WERI-Rb-1 (cell line): ENCODE measurements at regions not wholly inside any gene's neighbourhood (a gene's known extent, or its start where the extent isn't known, plus 50 kb on each side); places are given as distances from the start of the nearest gene placed in this dataset.

Source experiments
- DNase-seq: peaks from one replicate; pipeline ENCODE4 v3.0.0-alpha.2; 2020
- H3K27ac ChIP-seq: fragments of 250-450 bp; sonication (Bioruptor Pico); 2 replicates; pipeline ENCODE4 v1.5.1; 2020; ENCODE audit warnings: mild to moderate bottlenecking, moderate library complexity
- H3K27me3 ChIP-seq: fragments of 250-450 bp; sonication (Bioruptor Pico); 2 replicates; pipeline ENCODE4 v1.5.1; 2021; ENCODE audit warnings: mild to moderate bottlenecking, low read depth, moderate library complexity; ENCODE audit not compliant: insufficient read depth, severe bottlenecking
- H3K36me3 ChIP-seq: fragments of 250-450 bp; sonication (Bioruptor Pico); 2 replicates; pipeline ENCODE4 v1.5.1; 2020; ENCODE audit warnings: mild to moderate bottlenecking, moderate library complexity
- H3K4me3 ChIP-seq: 2 replicates; pipeline ENCODE4 v1.5.1; 2011; ENCODE audit warnings: low read depth, mild to moderate bottlenecking, control low read depth, low read length
- H3K9me3 ChIP-seq: fragments of 250-450 bp; sonication (Bioruptor Pico); 2 replicates; pipeline ENCODE4 v1.5.1; 2021; ENCODE audit warnings: mild to moderate bottlenecking, moderate library complexity; ENCODE audit not compliant: severe bottlenecking
- CTCF ChIP-seq: IDR thresholded peaks from 2 replicates; pipeline ENCODE4 v1.5.1; 2011; ENCODE audit warnings: low read depth, mild to moderate bottlenecking, control low read depth, inconsistent platforms, low read length

GRCh38 chr16:17877821-17878360, 407.1 kb upstream of the XYLT1 start:
- Histone ChIP-seq H3K36me3 (no peaks in the 10 kb centered on the region), H3K9me3 (no peaks in the 10 kb centered on the region), H3K4me3 (no peak overlapping the region), H3K27me3 (no peaks in the 10 kb centered on the region), H3K27ac (no peak overlapping the region)
- no peak for DNase-seq
- no peak for TF ChIP-seq CTCF

GRCh38 chr16:17866996-17867395, 396.2 kb upstream of the XYLT1 start:
- no peak overlapping the region for H3K4me3 ChIP-seq
- TF ChIP-seq CTCF, result no peak
- no peaks in the 10 kb centered on the region for H3K27me3 ChIP-seq
- no peak for DNase-seq
- H3K36me3 ChIP-seq, result no peaks in the 10 kb centered on the region
- no peak overlapping the region for H3K27ac ChIP-seq
- no peaks in the 10 kb centered on the region for H3K9me3 ChIP-seq

GRCh38 chr16:17861981-17862479, 391.3 kb upstream of the XYLT1 start:
- no peaks in the 10 kb centered on the region for H3K27me3 ChIP-seq
- no peak for DNase-seq
- H3K36me3 ChIP-seq, result no peaks in the 10 kb centered on the region
- H3K27ac ChIP-seq, result no peak overlapping the region
- H3K4me3 ChIP-seq, result no peak overlapping the region
- no peak for TF ChIP-seq CTCF
- H3K9me3 ChIP-seq, result no peaks in the 10 kb centered on the region

- no peak for TF ChIP-seq CTCF
- Histone ChIP-seq H3K4me3 (no peak overlapping the region), H3K27me3 (no peaks in the 10 kb centered on the region), H3K9me3 (peaks cover 5% of the 10 kb centered on the region), H3K36me3 (no peaks in the 10 kb centered on the region), H3K27ac (no peak overlapping the region)
- DNase-seq, result no peak
Observed at GRCh38 chr16:17858061-17858460, 387.3 kb upstream of the XYLT1 start.

- Histone ChIP-seq H3K27me3 (no peaks in the 10 kb centered on the region), H3K4me3 (no peak overlapping the region), H3K9me3 (peaks cover 5% of the 10 kb centered on the region), H3K36me3 (no peaks in the 10 kb centered on the region), H3K27ac (no peak overlapping the region)
- no peak for DNase-seq
- no peak for TF ChIP-seq CTCF
Observed at GRCh38 chr16:17853958-17854357, 383.2 kb upstream of the XYLT1 start.
